ENCODE measurements at regions not wholly inside any gene's neighbourhood (a gene's known extent, or its start where the extent isn't known, plus 50 kb on each side); places are given as distances from the start of the nearest gene placed in this dataset.

- H3K27ac ChIP-seq = no peak overlapping the region
- TF ChIP-seq CTCF (conservative IDR thresholded peaks at IDR 0.05) (no peak), ZFX (IDR thresholded peaks at IDR 0.05) (no peak)
These were observed 127.7 kb upstream of the SESN3 start for GRCh38 chr11:95358511-95359340.

- no peak for TF ChIP-seq ZFX (IDR thresholded peaks at IDR 0.05)
- no peak for TF ChIP-seq CTCF (conservative IDR thresholded peaks at IDR 0.05)
- H3K27ac ChIP-seq = no peak overlapping the region
These were observed 123.3 kb upstream of the SESN3 start for GRCh38 chr11:95354304-95354703.

- H3K27ac ChIP-seq = no peak overlapping the region
- no peak for TF ChIP-seq CTCF (conservative IDR thresholded peaks at IDR 0.05)
- no peak for TF ChIP-seq ZFX (IDR thresholded peaks at IDR 0.05)
These were observed 122.7 kb upstream of the SESN3 start for GRCh38 chr11:95353706-95354105.

- no peak for TF ChIP-seq ZFX (IDR thresholded peaks at IDR 0.05)
- no peak for TF ChIP-seq CTCF (conservative IDR thresholded peaks at IDR 0.05)
- H3K27ac ChIP-seq = no peak overlapping the region; the same call in 1 of the 2 replicates
These were observed 121.8 kb upstream of the SESN3 start for GRCh38 chr11:95352733-95353346.

- H3K27ac ChIP-seq = no peak overlapping the region
- no peak for TF ChIP-seq ZFX (IDR thresholded peaks at IDR 0.05)
- TF ChIP-seq CTCF (conservative IDR thresholded peaks at IDR 0.05) = no peak
These were observed 118.4 kb upstream of the SESN3 start for GRCh38 chr11:95349345-95349942.

- TF ChIP-seq ZFX (IDR thresholded peaks at IDR 0.05) (no peak), CTCF (conservative IDR thresholded peaks at IDR 0.05) (no peak)
- no peak overlapping the region for H3K27ac ChIP-seq
These were observed 115.3 kb upstream of the SESN3 start for GRCh38 chr11:95346265-95346664.

GRCh38 chr11:95345651-95346050, 114.6 kb upstream of the SESN3 start:
- no peak for TF ChIP-seq CTCF (conservative IDR thresholded peaks at IDR 0.05)
- no peak for TF ChIP-seq ZFX (IDR thresholded peaks at IDR 0.05)
- no peak overlapping the region for H3K27ac ChIP-seq

Data from C4-2B (cell line).